ENCODE measurements at regions not wholly inside any gene's neighbourhood (a gene's known extent, or its start where the extent isn't known, plus 50 kb on each side); places are given as distances from the start of the nearest gene placed in this dataset.

- ChIA-PET CTCF (ENCODE audit: unreplicated experiment) (no interaction called here), POLR2A (interaction anchor here (0.6 kb wide), 2 partner anchors 214 to 288 kb away, joined by 4 to 7 read pairs; no protein-coding TSS in a partner anchor)
- no peaks in the 10 kb centered on the region for H3K9me3 ChIP-seq (ENCODE audit: low read length)
- no peak for DNase-seq (ENCODE audit: low spot score)
- no peak for TF ChIP-seq EZH2phosphoT487 (IDR thresholded peaks at IDR 0.05; ENCODE audit: borderline replicate concordance, low read depth, low read length)
- TF ChIP-seq CTCF (conservative IDR thresholded peaks at IDR 0.05; ENCODE audit: low read length), result no peak
- BruUV-seq (replicated peaks), result no TSS peak
- no peaks in the 10 kb centered on the region for H3K79me2 ChIP-seq (ENCODE audit: insufficient read depth, low read depth, low read length)
- no peaks in the 10 kb centered on the region for H4K20me1 ChIP-seq (ENCODE audit: insufficient read depth, low read length)
- H2AFZ ChIP-seq (ENCODE audit: low read length), result no peak overlapping the region
- no peak overlapping the region for H3K4me2 ChIP-seq (ENCODE audit: low read length)
- no peak overlapping the region for H3K4me3 ChIP-seq (ENCODE audit: low read depth, low read length, poor library complexity, severe bottlenecking)
- intact Hi-C loops (cut with micrococcal nuclease; ENCODE audit: unreplicated experiment), result loop anchor here (10.0 kb wide), 1 partner anchor 185 kb away; the partner anchor contains the start of gene FHDC1
- no peak overlapping the region for H3K27ac ChIP-seq (ENCODE audit: low read depth, low read length, poor library complexity, severe bottlenecking)
- H3K36me3 ChIP-seq (ENCODE audit: insufficient read depth, low read length), result no peaks in the 10 kb centered on the region
- no peaks in the 10 kb centered on the region for H3K9me2 ChIP-seq (ENCODE audit: insufficient read depth, low read length)
- H3K4me1 ChIP-seq (ENCODE audit: insufficient read depth, low read length, poor library complexity, severe bottlenecking), result peaks cover 16% of the 10 kb centered on the region
Observed at GRCh38 chr4:153120235-153120634, 84.0 kb upstream of the TRIM2 start.

DNA sequence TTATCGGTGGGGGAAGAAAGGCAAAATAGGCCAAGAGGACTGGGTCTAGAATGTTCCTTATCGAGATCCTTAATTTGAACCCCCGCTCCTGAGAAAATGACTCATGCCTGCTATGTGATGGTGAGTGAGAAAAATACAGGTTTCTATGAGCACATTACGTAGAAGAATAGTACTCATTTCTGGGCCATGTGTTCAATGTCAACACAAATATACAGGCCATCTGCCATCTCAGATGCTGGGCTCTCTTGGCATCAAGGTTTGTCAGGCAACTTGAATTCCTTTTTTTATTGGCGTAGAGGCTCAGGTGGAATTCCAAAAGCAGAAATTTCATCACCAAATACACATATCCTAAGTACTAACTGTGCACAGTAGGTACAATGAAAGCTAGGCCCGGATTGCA lies 81.4 kb upstream of the TRIM2 start:
- Histone ChIP-seq H3K4me2 (ENCODE audit: low read length) (no peak overlapping the region), H3K79me2 (ENCODE audit: insufficient read depth, low read depth, low read length) (no peaks in the 10 kb centered on the region), H3K4me3 (ENCODE audit: low read depth, low read length, poor library complexity, severe bottlenecking) (no peak overlapping the region), H3K36me3 (ENCODE audit: insufficient read depth, low read length) (no peaks in the 10 kb centered on the region), H2AFZ (ENCODE audit: low read length) (no peak overlapping the region), H3K9me2 (ENCODE audit: insufficient read depth, low read length) (no peaks in the 10 kb centered on the region), H3K27ac (ENCODE audit: low read depth, low read length, poor library complexity, severe bottlenecking) (no peak overlapping the region), H3K4me1 (ENCODE audit: insufficient read depth, low read length, poor library complexity, severe bottlenecking) (no peaks in the 10 kb centered on the region), H3K9me3 (ENCODE audit: low read length) (no peaks in the 10 kb centered on the region), H4K20me1 (ENCODE audit: insufficient read depth, low read length) (no peaks in the 10 kb centered on the region)
- BruUV-seq (replicated peaks), result no TSS peak
- intact Hi-C loops (cut with micrococcal nuclease; ENCODE audit: unreplicated experiment), result loop anchor here (10.0 kb wide), 1 partner anchor 188 kb away; the partner anchor contains the start of gene FHDC1
- TF ChIP-seq CTCF (conservative IDR thresholded peaks at IDR 0.05; ENCODE audit: low read length) (no peak), EZH2phosphoT487 (IDR thresholded peaks at IDR 0.05; ENCODE audit: borderline replicate concordance, low read depth, low read length) (no peak)
- DNase-seq (ENCODE audit: low spot score), result no peak
- ChIA-PET POLR2A (interaction anchor here (0.6 kb wide), 1 partner anchor 94 kb away, joined by 5 read pairs; no protein-coding TSS in a partner anchor), CTCF (ENCODE audit: unreplicated experiment) (no interaction called here)

- H3K9me2 ChIP-seq (ENCODE audit: insufficient read depth, low read length), result no peaks in the 10 kb centered on the region
- no peaks in the 10 kb centered on the region for H4K20me1 ChIP-seq (ENCODE audit: insufficient read depth, low read length)
- H3K36me3 ChIP-seq (ENCODE audit: insufficient read depth, low read length), result no peaks in the 10 kb centered on the region
- H3K9me3 ChIP-seq (ENCODE audit: low read length), result no peaks in the 10 kb centered on the region
- BruUV-seq (replicated peaks), result no TSS peak
- DNase-seq (ENCODE audit: low spot score), result no peak
- CTCF ChIA-PET (ENCODE audit: unreplicated experiment), result interaction anchor here (0.6 to 3.0 kb wide), 5 partner anchors 43 to 717 kb away, joined by 3 to 15 read pairs (median 3); partner anchors contain the start of genes ARFIP1 and TIGD4
- no peaks in the 10 kb centered on the region for H3K4me1 ChIP-seq (ENCODE audit: insufficient read depth, low read length, poor library complexity, severe bottlenecking)
- no peaks in the 10 kb centered on the region for H3K79me2 ChIP-seq (ENCODE audit: insufficient read depth, low read depth, low read length)
- no peak overlapping the region for H3K27ac ChIP-seq (ENCODE audit: low read depth, low read length, poor library complexity, severe bottlenecking)
- no peak for TF ChIP-seq EZH2phosphoT487 (IDR thresholded peaks at IDR 0.05; ENCODE audit: borderline replicate concordance, low read depth, low read length)
- no peak for TF ChIP-seq CTCF (conservative IDR thresholded peaks at IDR 0.05; ENCODE audit: low read length)
- no peak overlapping the region for H3K4me3 ChIP-seq (ENCODE audit: low read depth, low read length, poor library complexity, severe bottlenecking)
- no peak overlapping the region for H2AFZ ChIP-seq (ENCODE audit: low read length)
- intact Hi-C loops (cut with micrococcal nuclease; ENCODE audit: unreplicated experiment), result loop anchor here (5.0 to 10.0 kb wide), 2 partner anchors 191 to 516 kb away; partner anchors contain the start of gene FHDC1
- H3K4me2 ChIP-seq (ENCODE audit: low read length), result no peak overlapping the region
- POLR2A ChIA-PET, result interaction anchor here (0.5 to 1.3 kb wide), 5 partner anchors 10 to 280 kb away, joined by 4 to 6 read pairs (median 5); no protein-coding TSS in a partner anchor
Observed at GRCh38 chr4:153126137-153126536, 78.1 kb upstream of the TRIM2 start.

All from OCI-LY7 (cell line).